ENCODE measurements at regions not wholly inside any gene's neighbourhood (a gene's known extent, or its start where the extent isn't known, plus 50 kb on each side); places are given as distances from the start of the nearest gene placed in this dataset.

- peak; percentile 85 for DNase-seq
- Histone ChIP-seq H3K56ac (ENCODE audit: low read length) (peak overlapping the region; percentile 52), H3K27ac (ENCODE audit: low read depth, low read length) (no peak overlapping the region), H2AK5ac (ENCODE audit: low read length) (no peak overlapping the region), H2BK15ac (replicated peaks; ENCODE audit: low read depth) (no peak overlapping the region), H3K4me1 (ENCODE audit: control insufficient read depth, low read depth, low read length) (peaks cover 4% of the 10 kb centered on the region), H3K4ac (ENCODE audit: low read depth, low read length) (no peak overlapping the region), H3K18ac (ENCODE audit: low read length) (no peak overlapping the region), H3K23ac (ENCODE audit: low read length) (no peak overlapping the region), H2BK120ac (ENCODE audit: low read depth, low read length) (no peak overlapping the region), H3K4me3 (ENCODE audit: low read length) (no peak overlapping the region), H2BK5ac (ENCODE audit: low read length) (no peak overlapping the region), H3K79me1 (ENCODE audit: low read length) (no peaks in the 10 kb centered on the region), H4K5ac (ENCODE audit: low read length) (no peak overlapping the region), H3K36me3 (ENCODE audit: control insufficient read depth, insufficient read depth, low read length) (no peaks in the 10 kb centered on the region), H3K4me2 (ENCODE audit: low read length) (no peak overlapping the region), H3K27me3 (ENCODE audit: insufficient read depth, low read length, poor library complexity) (no peaks in the 10 kb centered on the region), H3K79me2 (ENCODE audit: control insufficient read depth, insufficient read depth, low read length) (no peaks in the 10 kb centered on the region), H3K9ac (ENCODE audit: low read length) (no peak overlapping the region), H4K8ac (ENCODE audit: low read depth, low read length) (no peak overlapping the region)
- WGBS (ENCODE audit: extremely low coverage, insufficient coverage, low lambda C conversion rate) = no CpG with 5 or more reads among the region's 3 CpGs
These were observed 116.2 kb upstream of the FNDC3A start for GRCh38 chr13:48859272-48860105.

GRCh38 chr13:48860364-48860763, 115.3 kb upstream of the FNDC3A start:
- H3K79me2 ChIP-seq (ENCODE audit: control insufficient read depth, insufficient read depth, low read length) = no peaks in the 10 kb centered on the region
- H3K79me1 ChIP-seq (ENCODE audit: low read length) = no peaks in the 10 kb centered on the region
- H3K9ac ChIP-seq (ENCODE audit: low read length) = no peak overlapping the region
- H3K4me1 ChIP-seq (ENCODE audit: control insufficient read depth, low read depth, low read length) = peaks cover 4% of the 10 kb centered on the region
- no peak overlapping the region for H3K23ac ChIP-seq (ENCODE audit: low read length)
- H3K4me2 ChIP-seq (ENCODE audit: low read length) = no peak overlapping the region
- H4K8ac ChIP-seq (ENCODE audit: low read depth, low read length) = no peak overlapping the region
- H2BK5ac ChIP-seq (ENCODE audit: low read length) = no peak overlapping the region
- no peak overlapping the region for H3K27ac ChIP-seq (ENCODE audit: low read depth, low read length)
- no peaks in the 10 kb centered on the region for H3K36me3 ChIP-seq (ENCODE audit: control insufficient read depth, insufficient read depth, low read length)
- H3K18ac ChIP-seq (ENCODE audit: low read length) = peak overlapping the region; percentile 28
- DNase-seq = no peak
- no peak overlapping the region for H3K4me3 ChIP-seq (ENCODE audit: low read length)
- H4K5ac ChIP-seq (ENCODE audit: low read length) = no peak overlapping the region
- H2AK5ac ChIP-seq (ENCODE audit: low read length) = no peak overlapping the region
- H2BK15ac ChIP-seq (replicated peaks; ENCODE audit: low read depth) = no peak overlapping the region
- no peak overlapping the region for H2BK120ac ChIP-seq (ENCODE audit: low read depth, low read length)
- peak overlapping the region; percentile 29 for H3K56ac ChIP-seq (ENCODE audit: low read length)
- H3K4ac ChIP-seq (ENCODE audit: low read depth, low read length) = no peak overlapping the region
- no peaks in the 10 kb centered on the region for H3K27me3 ChIP-seq (ENCODE audit: insufficient read depth, low read length, poor library complexity)
- WGBS (ENCODE audit: extremely low coverage, insufficient coverage, low lambda C conversion rate) = no CpG with 5 or more reads among the region's 1 CpG

GRCh38 chr13:48862572-48862971, 113.1 kb upstream of the FNDC3A start:
- Histone ChIP-seq H3K79me2 (ENCODE audit: control insufficient read depth, insufficient read depth, low read length) (no peaks in the 10 kb centered on the region), H3K36me3 (ENCODE audit: control insufficient read depth, insufficient read depth, low read length) (no peaks in the 10 kb centered on the region), H3K18ac (ENCODE audit: low read length) (no peak overlapping the region), H4K5ac (ENCODE audit: low read length) (no peak overlapping the region), H3K4me3 (ENCODE audit: low read length) (no peak overlapping the region), H2AK5ac (ENCODE audit: low read length) (no peak overlapping the region), H3K9ac (ENCODE audit: low read length) (no peak overlapping the region), H3K4me1 (ENCODE audit: control insufficient read depth, low read depth, low read length) (peaks cover 7% of the 10 kb centered on the region), H3K27me3 (ENCODE audit: insufficient read depth, low read length, poor library complexity) (no peaks in the 10 kb centered on the region), H3K4ac (ENCODE audit: low read depth, low read length) (no peak overlapping the region), H3K56ac (ENCODE audit: low read length) (no peak overlapping the region), H3K27ac (ENCODE audit: low read depth, low read length) (no peak overlapping the region), H2BK120ac (ENCODE audit: low read depth, low read length) (no peak overlapping the region), H3K79me1 (ENCODE audit: low read length) (no peaks in the 10 kb centered on the region), H4K8ac (ENCODE audit: low read depth, low read length) (no peak overlapping the region), H3K23ac (ENCODE audit: low read length) (no peak overlapping the region), H2BK15ac (replicated peaks; ENCODE audit: low read depth) (no peak overlapping the region), H2BK5ac (ENCODE audit: low read length) (no peak overlapping the region), H3K4me2 (ENCODE audit: low read length) (no peak overlapping the region)
- no CpG with 5 or more reads among the region's 3 CpGs for WGBS (ENCODE audit: extremely low coverage, insufficient coverage, low lambda C conversion rate)
- DNase-seq = no peak

- Histone ChIP-seq H3K4me3 (ENCODE audit: low read length) (no peak overlapping the region), H2BK5ac (ENCODE audit: low read length) (no peak overlapping the region), H3K79me1 (ENCODE audit: low read length) (no peaks in the 10 kb centered on the region), H3K18ac (ENCODE audit: low read length) (no peak overlapping the region), H3K79me2 (ENCODE audit: control insufficient read depth, insufficient read depth, low read length) (no peaks in the 10 kb centered on the region), H3K4me2 (ENCODE audit: low read length) (no peak overlapping the region), H3K4ac (ENCODE audit: low read depth, low read length) (no peak overlapping the region), H3K9ac (ENCODE audit: low read length) (no peak overlapping the region), H3K23ac (ENCODE audit: low read length) (no peak overlapping the region), H4K5ac (ENCODE audit: low read length) (no peak overlapping the region), H3K4me1 (ENCODE audit: control insufficient read depth, low read depth, low read length) (peaks cover 7% of the 10 kb centered on the region), H3K27ac (ENCODE audit: low read depth, low read length) (no peak overlapping the region), H4K8ac (ENCODE audit: low read depth, low read length) (no peak overlapping the region), H3K56ac (ENCODE audit: low read length) (no peak overlapping the region), H2BK120ac (ENCODE audit: low read depth, low read length) (no peak overlapping the region), H2BK15ac (replicated peaks; ENCODE audit: low read depth) (no peak overlapping the region), H3K27me3 (ENCODE audit: insufficient read depth, low read length, poor library complexity) (no peaks in the 10 kb centered on the region), H2AK5ac (ENCODE audit: low read length) (no peak overlapping the region), H3K36me3 (ENCODE audit: control insufficient read depth, insufficient read depth, low read length) (no peaks in the 10 kb centered on the region)
- no peak for DNase-seq
These were observed 111.6 kb upstream of the FNDC3A start for GRCh38 chr13:48864100-48864499.

GRCh38 chr13:48866249-48866648, 109.5 kb upstream of the FNDC3A start:
- no peaks in the 10 kb centered on the region for H3K27me3 ChIP-seq (ENCODE audit: insufficient read depth, low read length, poor library complexity)
- H3K36me3 ChIP-seq (ENCODE audit: control insufficient read depth, insufficient read depth, low read length) = no peaks in the 10 kb centered on the region
- no peaks in the 10 kb centered on the region for H3K79me2 ChIP-seq (ENCODE audit: control insufficient read depth, insufficient read depth, low read length)
- no peak overlapping the region for H2BK120ac ChIP-seq (ENCODE audit: low read depth, low read length)
- H2AK5ac ChIP-seq (ENCODE audit: low read length) = no peak overlapping the region
- no peak overlapping the region for H4K5ac ChIP-seq (ENCODE audit: low read length)
- DNase-seq = peak; percentile 68
- H3K79me1 ChIP-seq (ENCODE audit: low read length) = no peaks in the 10 kb centered on the region
- no peak overlapping the region for H3K4me2 ChIP-seq (ENCODE audit: low read length)
- no peak overlapping the region for H3K9ac ChIP-seq (ENCODE audit: low read length)
- H3K23ac ChIP-seq (ENCODE audit: low read length) = no peak overlapping the region
- H4K8ac ChIP-seq (ENCODE audit: low read depth, low read length) = no peak overlapping the region
- H3K4ac ChIP-seq (ENCODE audit: low read depth, low read length) = no peak overlapping the region
- no peak overlapping the region for H3K27ac ChIP-seq (ENCODE audit: low read depth, low read length)
- peak overlapping the region; percentile 30 for H3K18ac ChIP-seq (ENCODE audit: low read length)
- H3K4me3 ChIP-seq (ENCODE audit: low read length) = no peak overlapping the region
- H2BK15ac ChIP-seq (replicated peaks; ENCODE audit: low read depth) = no peak overlapping the region
- H2BK5ac ChIP-seq (ENCODE audit: low read length) = no peak overlapping the region
- WGBS (ENCODE audit: extremely low coverage, insufficient coverage, low lambda C conversion rate) = no CpG with 5 or more reads among the region's 6 CpGs
- H3K56ac ChIP-seq (ENCODE audit: low read length) = no peak overlapping the region
- H3K4me1 ChIP-seq (ENCODE audit: control insufficient read depth, low read depth, low read length) = peaks cover 3% of the 10 kb centered on the region

- no peak overlapping the region for H2BK5ac ChIP-seq (ENCODE audit: low read length)
- H3K18ac ChIP-seq (ENCODE audit: low read length) = no peak overlapping the region
- H3K23ac ChIP-seq (ENCODE audit: low read length) = no peak overlapping the region
- no peaks in the 10 kb centered on the region for H3K79me1 ChIP-seq (ENCODE audit: low read length)
- H3K4ac ChIP-seq (ENCODE audit: low read depth, low read length) = no peak overlapping the region
- H4K8ac ChIP-seq (ENCODE audit: low read depth, low read length) = no peak overlapping the region
- no peak overlapping the region for H3K4me3 ChIP-seq (ENCODE audit: low read length)
- WGBS (ENCODE audit: extremely low coverage, insufficient coverage, low lambda C conversion rate) = no CpG with 5 or more reads among the region's 1 CpG
- H3K4me2 ChIP-seq (ENCODE audit: low read length) = no peak overlapping the region
- H3K36me3 ChIP-seq (ENCODE audit: control insufficient read depth, insufficient read depth, low read length) = no peaks in the 10 kb centered on the region
- H3K9ac ChIP-seq (ENCODE audit: low read length) = no peak overlapping the region
- H3K79me2 ChIP-seq (ENCODE audit: control insufficient read depth, insufficient read depth, low read length) = no peaks in the 10 kb centered on the region
- no peak overlapping the region for H3K27ac ChIP-seq (ENCODE audit: low read depth, low read length)
- no peak overlapping the region for H2BK120ac ChIP-seq (ENCODE audit: low read depth, low read length)
- no peak overlapping the region for H2AK5ac ChIP-seq (ENCODE audit: low read length)
- DNase-seq = no peak
- no peaks in the 10 kb centered on the region for H3K27me3 ChIP-seq (ENCODE audit: insufficient read depth, low read length, poor library complexity)
- no peak overlapping the region for H4K5ac ChIP-seq (ENCODE audit: low read length)
- H3K4me1 ChIP-seq (ENCODE audit: control insufficient read depth, low read depth, low read length) = peaks cover 15% of the 10 kb centered on the region
- no peak overlapping the region for H2BK15ac ChIP-seq (replicated peaks; ENCODE audit: low read depth)
- H3K56ac ChIP-seq (ENCODE audit: low read length) = no peak overlapping the region
These were observed 102.6 kb upstream of the FNDC3A start for GRCh38 chr13:48873081-48873480.
